Endothelial cell (in vitro differentiated cells): ENCODE measurements at regions not wholly inside any gene's neighbourhood (a gene's known extent, or its start where the extent isn't known, plus 50 kb on each side); places are given as distances from the start of the nearest gene placed in this dataset.
"Not testable (repeated sequence)": the region's sequence is repeated elsewhere in the genome, so short reads cannot be mapped to it uniquely, and the experiment has no call there.

Experiments
- DNase-seq: peaks from one replicate; pipeline ENCODE4 v3.0.0; 2021; ENCODE audit warnings: low spot score
- H3K27ac Mint-ChIP-seq: one replicate; pipeline ENCODE4 v1.8.0; 2021; ENCODE audit warnings: mixed read lengths, inconsistent platforms; ENCODE audit not compliant: unreplicated experiment
- H3K27me3 Mint-ChIP-seq: one replicate; pipeline ENCODE4 v1.8.0; 2021; ENCODE audit warnings: mild to moderate bottlenecking, moderate library complexity, mixed read lengths, inconsistent platforms; ENCODE audit not compliant: unreplicated experiment
- H3K36me3 Mint-ChIP-seq: one replicate; pipeline ENCODE4 v1.8.0; 2021; ENCODE audit warnings: mild to moderate bottlenecking, low read depth, mixed read lengths, inconsistent platforms; ENCODE audit not compliant: unreplicated experiment
- H3K4me1 Mint-ChIP-seq: one replicate; pipeline ENCODE4 v1.8.0; 2021; ENCODE audit warnings: mild to moderate bottlenecking, mixed read lengths, inconsistent platforms; ENCODE audit not compliant: unreplicated experiment
- H3K4me3 Mint-ChIP-seq: one replicate; pipeline ENCODE4 v1.8.0; 2021; ENCODE audit warnings: mild to moderate bottlenecking, mixed read lengths, inconsistent platforms; ENCODE audit not compliant: unreplicated experiment
- H3K9me3 Mint-ChIP-seq: one replicate; pipeline ENCODE4 v1.8.0; 2021; ENCODE audit warnings: mixed read lengths, inconsistent platforms; ENCODE audit not compliant: unreplicated experiment
- TF ChIP-seq, protein P1 (sequence below): fragments of 200-600 bp; sonication (generic); IDR thresholded peaks from one replicate; pipeline ENCODE4 v1.5.0; 2021; ENCODE audit warnings: antibody characterized with exemption; ENCODE audit not compliant: unreplicated experiment

DNA sequence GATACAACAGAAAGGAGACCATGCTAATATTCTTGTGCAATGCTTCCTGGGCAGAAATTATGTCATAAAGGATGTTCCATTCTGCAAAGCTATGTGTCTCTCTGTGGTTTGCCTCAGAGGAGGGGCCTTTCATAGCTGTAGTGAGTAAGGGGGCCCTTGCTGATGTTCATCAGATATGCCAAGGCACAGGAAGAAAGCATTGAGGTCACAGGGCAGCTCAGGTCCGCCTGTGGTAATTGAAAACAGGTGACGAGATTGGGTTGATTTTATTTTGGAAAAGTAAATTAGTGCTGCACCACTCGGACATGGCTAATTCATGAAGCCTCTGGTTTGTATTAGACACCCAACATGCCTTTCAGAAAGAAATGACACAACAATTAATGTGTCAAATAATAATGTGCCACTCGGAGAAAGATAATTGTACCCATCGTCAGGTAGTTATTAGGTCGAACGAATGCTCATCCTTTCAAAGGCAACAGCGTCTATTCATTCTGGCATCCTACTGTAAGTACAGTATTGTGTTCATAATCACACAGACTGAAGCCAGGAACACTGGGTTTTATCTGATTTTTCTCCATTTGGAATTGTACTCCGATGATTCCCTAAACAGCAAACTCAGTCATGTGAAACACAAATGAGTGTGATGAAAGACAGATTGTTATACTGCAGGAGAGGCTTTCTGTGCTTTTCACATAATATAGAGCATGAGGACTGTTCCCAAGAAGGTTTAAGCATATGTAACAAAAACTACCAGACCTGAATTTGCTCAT, 421.6 kb upstream of the KLF12 start:
- TF ChIP-seq, protein P1, sequence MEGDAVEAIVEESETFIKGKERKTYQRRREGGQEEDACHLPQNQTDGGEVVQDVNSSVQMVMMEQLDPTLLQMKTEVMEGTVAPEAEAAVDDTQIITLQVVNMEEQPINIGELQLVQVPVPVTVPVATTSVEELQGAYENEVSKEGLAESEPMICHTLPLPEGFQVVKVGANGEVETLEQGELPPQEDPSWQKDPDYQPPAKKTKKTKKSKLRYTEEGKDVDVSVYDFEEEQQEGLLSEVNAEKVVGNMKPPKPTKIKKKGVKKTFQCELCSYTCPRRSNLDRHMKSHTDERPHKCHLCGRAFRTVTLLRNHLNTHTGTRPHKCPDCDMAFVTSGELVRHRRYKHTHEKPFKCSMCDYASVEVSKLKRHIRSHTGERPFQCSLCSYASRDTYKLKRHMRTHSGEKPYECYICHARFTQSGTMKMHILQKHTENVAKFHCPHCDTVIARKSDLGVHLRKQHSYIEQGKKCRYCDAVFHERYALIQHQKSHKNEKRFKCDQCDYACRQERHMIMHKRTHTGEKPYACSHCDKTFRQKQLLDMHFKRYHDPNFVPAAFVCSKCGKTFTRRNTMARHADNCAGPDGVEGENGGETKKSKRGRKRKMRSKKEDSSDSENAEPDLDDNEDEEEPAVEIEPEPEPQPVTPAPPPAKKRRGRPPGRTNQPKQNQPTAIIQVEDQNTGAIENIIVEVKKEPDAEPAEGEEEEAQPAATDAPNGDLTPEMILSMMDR: no peak
- Mint-ChIP-seq H3K27me3 (no peaks in the 10 kb centered on the region), H3K27ac (no peak overlapping the region), H3K9me3 (no peaks in the 10 kb centered on the region), H3K36me3 (no peaks in the 10 kb centered on the region), H3K4me3 (no peak overlapping the region), H3K4me1 (no peaks in the 10 kb centered on the region)
- DNase-seq: no peak

DNA sequence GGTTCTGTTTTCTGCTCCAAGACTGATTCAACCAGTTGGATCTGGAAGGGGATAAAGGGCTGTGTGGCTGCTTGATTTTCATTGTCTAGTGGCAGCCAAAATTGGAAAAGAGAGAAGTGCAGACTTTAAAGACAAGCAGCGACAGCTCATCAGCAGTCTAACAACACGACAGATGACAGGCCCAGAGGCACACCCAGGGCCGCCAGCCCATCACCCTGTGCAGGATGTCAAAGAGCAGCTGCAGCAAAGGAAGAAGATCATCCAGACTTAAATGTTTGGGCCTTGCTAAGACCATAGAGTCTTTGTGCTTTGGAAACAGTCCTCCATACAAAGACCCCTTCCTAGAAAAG, 421.0 kb upstream of the KLF12 start:
- Mint-ChIP-seq H3K27me3 (no peaks in the 10 kb centered on the region), H3K4me1 (no peaks in the 10 kb centered on the region), H3K27ac (no peak overlapping the region), H3K4me3 (no peak overlapping the region), H3K36me3 (no peaks in the 10 kb centered on the region), H3K9me3 (no peaks in the 10 kb centered on the region)
- DNase-seq: no peak
- TF ChIP-seq, protein P1: no peak

DNA sequence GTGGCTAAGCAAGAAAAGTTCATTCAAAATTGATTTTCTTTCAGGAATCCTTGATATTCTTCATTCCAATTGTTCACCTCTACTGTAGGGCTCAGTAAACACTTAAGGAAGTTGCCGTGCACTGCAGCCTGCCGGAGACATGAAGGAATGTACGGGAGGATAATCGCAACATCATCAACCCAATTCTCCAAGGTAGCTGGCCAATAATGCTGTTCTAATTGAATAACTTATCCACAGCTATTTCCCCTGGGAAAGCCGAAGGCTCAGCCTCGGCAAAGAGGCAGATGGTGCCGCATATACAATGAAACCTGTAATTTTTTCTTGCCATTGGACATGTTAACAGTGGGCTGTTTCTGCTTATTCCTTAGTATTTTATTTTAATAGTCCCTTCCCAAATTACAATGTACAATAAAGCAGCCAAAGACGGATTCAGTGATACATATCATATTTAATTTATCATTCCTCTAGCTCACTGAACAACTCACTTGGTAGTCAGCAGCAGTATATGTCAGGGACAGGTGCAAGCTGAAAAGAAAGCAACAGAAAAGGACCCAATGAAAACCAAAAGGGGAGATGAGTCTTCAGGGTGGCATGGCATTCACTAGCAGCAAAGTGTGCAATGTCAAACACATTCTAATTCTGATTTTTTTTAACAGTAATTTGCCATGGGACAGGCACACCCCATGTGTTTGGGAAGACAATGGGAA, 420.5 kb upstream of the KLF12 start:
- H3K27ac Mint-ChIP-seq: no peak overlapping the region
- H3K27me3 Mint-ChIP-seq: no peaks in the 10 kb centered on the region
- no peaks in the 10 kb centered on the region for H3K36me3 Mint-ChIP-seq
- DNase-seq: no peak
- TF ChIP-seq, protein P1: no peak
- H3K4me1 Mint-ChIP-seq: no peaks in the 10 kb centered on the region
- H3K9me3 Mint-ChIP-seq: no peaks in the 10 kb centered on the region
- no peak overlapping the region for H3K4me3 Mint-ChIP-seq

DNA sequence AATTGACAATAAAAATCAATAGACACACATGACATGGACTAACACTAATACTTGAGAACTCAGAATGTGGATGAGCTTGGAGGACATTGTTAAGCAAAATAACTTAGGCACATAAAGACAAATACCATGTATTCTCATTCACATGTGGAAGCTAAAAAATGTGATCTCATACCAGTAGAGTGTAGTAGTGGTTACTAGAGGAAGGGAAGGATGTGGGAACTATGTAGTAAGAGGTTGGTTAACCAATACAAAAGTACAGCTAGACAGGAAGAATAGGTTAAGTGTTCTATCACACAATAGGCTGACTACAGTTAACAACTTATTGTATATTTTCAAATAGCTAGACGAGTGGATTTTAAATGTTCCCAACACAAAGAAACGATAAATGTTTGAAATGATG, 415.8 kb upstream of the KLF12 start:
- no peaks in the 10 kb centered on the region for H3K9me3 Mint-ChIP-seq
- no peaks in the 10 kb centered on the region for H3K4me1 Mint-ChIP-seq
- no peaks in the 10 kb centered on the region for H3K36me3 Mint-ChIP-seq
- no peaks in the 10 kb centered on the region for H3K27me3 Mint-ChIP-seq
- no peak overlapping the region for H3K27ac Mint-ChIP-seq
- no peak for DNase-seq
- TF ChIP-seq, protein P1: no peak
- H3K4me3 Mint-ChIP-seq: no peak overlapping the region

DNA sequence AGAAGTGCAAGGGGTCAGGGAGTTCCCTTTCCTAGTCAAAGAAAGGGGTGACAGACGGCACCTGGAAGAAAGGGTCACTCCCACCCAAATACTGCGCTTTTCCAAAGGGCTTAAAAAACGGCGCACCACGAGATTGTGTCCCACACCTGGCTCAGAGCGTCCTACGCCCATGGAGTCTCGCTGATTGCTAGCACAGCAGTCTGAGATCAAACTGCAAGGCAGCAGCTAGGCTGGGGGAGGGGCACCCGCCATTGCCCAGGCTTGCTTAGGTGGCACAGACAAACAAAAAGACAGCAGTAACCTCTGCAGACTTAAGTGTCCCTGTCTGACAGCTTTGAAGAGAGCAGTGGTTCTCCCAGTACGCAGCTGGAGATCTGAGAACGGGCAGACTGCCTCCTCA, 402.4 kb upstream of the KLF12 start:
- H3K4me1 Mint-ChIP-seq, H3K4me3 Mint-ChIP-seq, H3K9me3 Mint-ChIP-seq, DNase-seq, H3K36me3 Mint-ChIP-seq, H3K27ac Mint-ChIP-seq, H3K27me3 Mint-ChIP-seq: not testable (repeated sequence)
